Suprapubic skin (tissue), 4 donors: ENCODE measurements at regions not wholly inside any gene's neighbourhood (a gene's known extent, or its start where the extent isn't known, plus 50 kb on each side); places are given as distances from the start of the nearest gene placed in this dataset.
"Not testable (repeated sequence)": the region's sequence is repeated elsewhere in the genome, so short reads cannot be mapped to it uniquely, and the experiment has no call there.

Experiments used
- DNase-seq, 2 donors: peaks; one replicate each; pipeline ENCODE4 v3.0.0-alpha.2; 2019; ENCODE audit warnings: low spot score in 2 of 2
- H3K27ac ChIP-seq: fragments of 200-600 bp; sonication (generic); one replicate; pipeline ENCODE4 v1.5.1; 2019
- H3K27me3 ChIP-seq: fragments of 200-600 bp; sonication (generic); one replicate; pipeline ENCODE4 v1.5.1; 2019
- H3K36me3 ChIP-seq: fragments of 200-600 bp; sonication (generic); one replicate; pipeline ENCODE4 v1.5.1; 2019
- H3K4me1 ChIP-seq: fragments of 200-600 bp; sonication (generic); one replicate; pipeline ENCODE4 v1.5.1; 2019
- H3K4me3 ChIP-seq: fragments of 200-600 bp; sonication (generic); one replicate; pipeline ENCODE4 v1.5.1; 2019; ENCODE audit warnings: mild to moderate bottlenecking
- H3K9me3 ChIP-seq: fragments of 200-600 bp; sonication (generic); one replicate; pipeline ENCODE4 v1.5.1; 2019
- EP300 ChIP-seq: sonication (generic); formaldehyde crosslinking; IDR thresholded peaks from one replicate; pipeline ENCODE4 v1.6.1; 2017; ENCODE audit warnings: antibody characterized with exemption
- POLR2A ChIP-seq, 2 donors: fragments of 450-650 bp; IDR thresholded peaks; one replicate each; pipeline ENCODE4 v1.6.1; 2017; ENCODE audit warnings: antibody characterized with exemption in 2 of 2, mild to moderate bottlenecking in 2 of 2, moderate library complexity in 2 of 2
- POLR2AphosphoS5 ChIP-seq, 3 donors: sonication (generic); formaldehyde crosslinking; IDR thresholded peaks; one replicate each; pipeline ENCODE4 v1.6.1; 2017; ENCODE audit warnings: antibody characterized with exemption in 3 of 3
- WGBS: methylation state at CpG from one replicate; pipeline ENCODE4 v1.1.5; 2018; 5-methylcytosine and 5-hydroxymethylcytosine counted together
- TF ChIP-seq, protein P1 (sequence below), 2 donors: fragments of 200-600 bp in 1 of 2; fragments of 450-650 bp in 1 of 2; sonication (generic) in 1 of 2; IDR thresholded peaks; one replicate each; pipeline ENCODE4 v1.5.1; 2016 to 2019; ENCODE audit warnings: antibody characterized with exemption in 2 of 2, mild to moderate bottlenecking in 1 of 2, moderate library complexity in 1 of 2

DNA sequence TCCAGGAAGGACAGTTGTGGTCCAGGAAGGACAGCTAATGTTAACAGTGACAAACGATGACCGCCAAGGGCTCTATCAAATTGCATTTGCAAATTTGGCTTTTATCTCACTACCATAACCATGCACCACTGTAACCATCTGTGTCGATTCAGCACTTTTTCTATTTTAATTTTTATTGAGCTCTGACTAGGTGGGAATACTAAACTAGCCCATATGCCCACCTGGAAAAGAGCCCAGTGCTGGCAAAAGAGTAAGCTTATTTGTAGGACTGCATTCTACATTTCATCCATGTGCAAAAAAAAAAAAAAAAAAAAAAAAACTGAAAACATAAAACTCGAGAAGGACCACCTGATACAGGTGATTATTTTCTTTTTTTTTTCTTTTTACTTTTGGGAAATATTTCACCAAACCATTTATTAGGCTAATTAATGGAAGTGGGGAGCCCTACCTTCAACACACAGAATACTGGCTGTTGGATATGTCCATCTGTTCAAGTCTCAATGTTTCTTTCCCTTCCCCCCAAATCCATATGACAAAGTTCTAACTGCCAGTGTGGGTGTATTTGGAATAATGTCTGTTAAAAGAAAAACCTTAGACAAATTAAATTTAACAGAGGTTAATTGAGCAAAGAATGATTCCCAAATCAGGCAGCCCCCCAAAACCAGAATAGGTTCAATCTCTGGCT is 99.5 kb upstream of the MXRA5 start:
- TF ChIP-seq, protein P1, sequence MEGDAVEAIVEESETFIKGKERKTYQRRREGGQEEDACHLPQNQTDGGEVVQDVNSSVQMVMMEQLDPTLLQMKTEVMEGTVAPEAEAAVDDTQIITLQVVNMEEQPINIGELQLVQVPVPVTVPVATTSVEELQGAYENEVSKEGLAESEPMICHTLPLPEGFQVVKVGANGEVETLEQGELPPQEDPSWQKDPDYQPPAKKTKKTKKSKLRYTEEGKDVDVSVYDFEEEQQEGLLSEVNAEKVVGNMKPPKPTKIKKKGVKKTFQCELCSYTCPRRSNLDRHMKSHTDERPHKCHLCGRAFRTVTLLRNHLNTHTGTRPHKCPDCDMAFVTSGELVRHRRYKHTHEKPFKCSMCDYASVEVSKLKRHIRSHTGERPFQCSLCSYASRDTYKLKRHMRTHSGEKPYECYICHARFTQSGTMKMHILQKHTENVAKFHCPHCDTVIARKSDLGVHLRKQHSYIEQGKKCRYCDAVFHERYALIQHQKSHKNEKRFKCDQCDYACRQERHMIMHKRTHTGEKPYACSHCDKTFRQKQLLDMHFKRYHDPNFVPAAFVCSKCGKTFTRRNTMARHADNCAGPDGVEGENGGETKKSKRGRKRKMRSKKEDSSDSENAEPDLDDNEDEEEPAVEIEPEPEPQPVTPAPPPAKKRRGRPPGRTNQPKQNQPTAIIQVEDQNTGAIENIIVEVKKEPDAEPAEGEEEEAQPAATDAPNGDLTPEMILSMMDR (IDR thresholded peaks at IDR 0.05), result no peak
- no peak for TF ChIP-seq POLR2AphosphoS5 (IDR thresholded peaks at IDR 0.05)
- TF ChIP-seq EP300, result no peak
- Histone ChIP-seq H3K36me3 (no peaks in the 10 kb centered on the region), H3K27ac (no peak overlapping the region), H3K4me3 (no peak overlapping the region), H3K9me3 (no peaks in the 10 kb centered on the region), H3K27me3 (no peaks in the 10 kb centered on the region), H3K4me1 (no peaks in the 10 kb centered on the region)
- no peak for DNase-seq
- WGBS, result 87% methylated on average over 4 of the region's 4 CpGs

DNA sequence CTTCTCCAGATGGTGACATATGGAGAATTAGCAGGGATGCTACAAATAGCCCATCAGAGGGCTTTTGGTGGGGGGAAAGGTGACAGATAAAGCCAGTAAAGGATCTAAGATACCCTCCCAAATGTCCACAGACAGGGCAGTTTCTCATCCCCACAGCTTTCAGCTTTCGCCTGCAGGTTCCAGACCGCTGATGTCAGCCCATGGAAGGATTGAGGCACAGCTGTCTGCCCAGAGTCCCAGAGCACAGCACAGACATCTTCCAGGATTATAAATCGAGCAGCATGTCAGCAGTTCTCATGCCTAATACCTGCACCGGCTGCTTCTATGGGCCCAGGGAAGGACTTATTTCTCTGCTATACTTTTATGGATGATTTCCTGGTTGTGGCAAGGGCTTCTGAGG is 96.7 kb upstream of the MXRA5 start:
- WGBS, result 73% methylated on average over 4 of the region's 4 CpGs
- Histone ChIP-seq H3K4me3 (no peak overlapping the region), H3K36me3 (no peaks in the 10 kb centered on the region), H3K4me1 (no peaks in the 10 kb centered on the region), H3K9me3 (no peaks in the 10 kb centered on the region), H3K27me3 (no peaks in the 10 kb centered on the region), H3K27ac (no peak overlapping the region)
- no peak for TF ChIP-seq POLR2AphosphoS5 (IDR thresholded peaks at IDR 0.05)
- TF ChIP-seq POLR2A (IDR thresholded peaks at IDR 0.05), result no peak
- no peak for TF ChIP-seq EP300
- TF ChIP-seq, protein P1 (IDR thresholded peaks at IDR 0.05), result no peak
- DNase-seq, result no peak

DNA sequence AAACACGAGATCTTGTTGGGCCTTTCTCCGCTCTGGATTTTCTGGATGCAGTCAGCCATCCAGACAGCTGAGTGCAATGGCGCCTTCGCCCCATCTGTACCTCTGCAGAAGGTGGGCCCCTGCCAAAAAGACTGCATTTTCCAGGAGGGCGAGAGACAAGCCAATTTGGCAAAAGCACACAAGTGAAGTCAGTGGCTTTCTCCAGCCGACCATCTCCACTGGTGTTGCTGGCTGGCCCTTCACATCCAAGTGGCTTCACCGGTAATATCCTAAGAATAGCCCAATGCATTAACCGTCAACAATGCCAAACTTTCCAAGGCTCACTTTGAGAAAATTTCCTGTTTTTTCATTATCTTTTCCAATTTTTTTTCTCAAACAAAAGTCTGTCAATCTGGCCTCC is 96.2 kb upstream of the MXRA5 start:
- H3K9me3 ChIP-seq, result no peaks in the 10 kb centered on the region
- H3K4me3 ChIP-seq, result no peak overlapping the region
- 82% methylated on average over 8 of the region's 8 CpGs for WGBS
- H3K4me1 ChIP-seq, result no peaks in the 10 kb centered on the region
- H3K36me3 ChIP-seq, result no peaks in the 10 kb centered on the region
- no peak overlapping the region for H3K27ac ChIP-seq
- no peak for DNase-seq
- TF ChIP-seq EP300 (no peak), POLR2A (IDR thresholded peaks at IDR 0.05) (no peak), POLR2AphosphoS5 (IDR thresholded peaks at IDR 0.05) (no peak)
- TF ChIP-seq, protein P1 (IDR thresholded peaks at IDR 0.05), result no peak
- H3K27me3 ChIP-seq, result no peaks in the 10 kb centered on the region

DNA sequence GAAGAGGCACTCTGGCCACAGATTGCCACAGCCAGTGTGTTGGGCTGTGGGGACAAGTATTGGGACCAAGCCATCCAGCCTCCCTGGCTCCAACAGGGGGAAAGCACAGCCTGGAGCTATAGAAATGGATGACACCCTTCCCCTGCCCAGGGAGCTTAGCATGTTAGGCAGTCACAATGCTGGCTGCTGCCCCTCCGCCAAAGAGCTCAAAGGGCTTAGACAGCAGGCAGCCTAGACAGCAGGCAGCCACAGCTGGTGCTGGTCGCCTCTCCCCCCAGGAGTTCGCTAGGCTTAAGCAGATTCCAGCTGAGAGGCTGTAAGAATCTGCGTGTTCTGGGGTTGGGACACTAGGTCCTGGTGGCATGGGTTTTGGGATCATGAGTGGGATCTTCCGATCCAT is 94.5 kb upstream of the MXRA5 start:
- DNase-seq, result no peak
- Histone ChIP-seq H3K36me3 (no peaks in the 10 kb centered on the region), H3K27me3 (no peaks in the 10 kb centered on the region), H3K9me3 (no peaks in the 10 kb centered on the region), H3K27ac (no peak overlapping the region), H3K4me1 (no peaks in the 10 kb centered on the region), H3K4me3 (no peak overlapping the region)
- TF ChIP-seq EP300 (no peak), POLR2A (IDR thresholded peaks at IDR 0.05) (no peak), POLR2AphosphoS5 (IDR thresholded peaks at IDR 0.05) (no peak)
- TF ChIP-seq, protein P1 (IDR thresholded peaks at IDR 0.05), result no peak
- WGBS, result 89% methylated on average over 3 of the region's 5 CpGs

GRCh38 chrX:3435916-3436315 is 89.5 kb upstream of the MXRA5 start:
- H3K4me3 ChIP-seq, DNase-seq, H3K36me3 ChIP-seq, H3K9me3 ChIP-seq, H3K27ac ChIP-seq, H3K4me1 ChIP-seq, H3K27me3 ChIP-seq: not testable (repeated sequence)
- 90% methylated on average over 9 of the region's 25 CpGs for WGBS

GRCh38 chrX:3435057-3435456 is 88.6 kb upstream of the MXRA5 start:
- H3K4me3 ChIP-seq, result no peak overlapping the region
- WGBS, result 93% methylated on average over 6 of the region's 6 CpGs
- DNase-seq, result no peak
- TF ChIP-seq EP300, result no peak
- TF ChIP-seq, protein P1 (IDR thresholded peaks at IDR 0.05), result no peak
- TF ChIP-seq POLR2A (IDR thresholded peaks at IDR 0.05), result no peak
- no peak for TF ChIP-seq POLR2AphosphoS5 (IDR thresholded peaks at IDR 0.05)
- no peaks in the 10 kb centered on the region for H3K36me3 ChIP-seq
- no peaks in the 10 kb centered on the region for H3K9me3 ChIP-seq
- H3K27me3 ChIP-seq, result no peaks in the 10 kb centered on the region
- no peak overlapping the region for H3K27ac ChIP-seq
- no peaks in the 10 kb centered on the region for H3K4me1 ChIP-seq
